KBM-7 (cell line): ENCODE measurements at regions not wholly inside any gene's neighbourhood (a gene's known extent, or its start where the extent isn't known, plus 50 kb on each side); places are given as distances from the start of the nearest gene placed in this dataset.
"Not testable (repeated sequence)": the region's sequence is repeated elsewhere in the genome, so short reads cannot be mapped to it uniquely, and the experiment has no call there.

ENCODE experiments used
- DNase-seq: peaks from one replicate; pipeline ENCODE4 v3.0.0-alpha.2; 2015
- in situ Hi-C: fragments of 300-500 bp; cut with MboI; formaldehyde crosslinking; loops from 2 replicates; pipeline ENCODE4 v1.14.3; 2020; ENCODE audit warnings: low sequenced_read_pairs, low pct_unique_long_range_greater_than_20kb, mixed read lengths

DNA sequence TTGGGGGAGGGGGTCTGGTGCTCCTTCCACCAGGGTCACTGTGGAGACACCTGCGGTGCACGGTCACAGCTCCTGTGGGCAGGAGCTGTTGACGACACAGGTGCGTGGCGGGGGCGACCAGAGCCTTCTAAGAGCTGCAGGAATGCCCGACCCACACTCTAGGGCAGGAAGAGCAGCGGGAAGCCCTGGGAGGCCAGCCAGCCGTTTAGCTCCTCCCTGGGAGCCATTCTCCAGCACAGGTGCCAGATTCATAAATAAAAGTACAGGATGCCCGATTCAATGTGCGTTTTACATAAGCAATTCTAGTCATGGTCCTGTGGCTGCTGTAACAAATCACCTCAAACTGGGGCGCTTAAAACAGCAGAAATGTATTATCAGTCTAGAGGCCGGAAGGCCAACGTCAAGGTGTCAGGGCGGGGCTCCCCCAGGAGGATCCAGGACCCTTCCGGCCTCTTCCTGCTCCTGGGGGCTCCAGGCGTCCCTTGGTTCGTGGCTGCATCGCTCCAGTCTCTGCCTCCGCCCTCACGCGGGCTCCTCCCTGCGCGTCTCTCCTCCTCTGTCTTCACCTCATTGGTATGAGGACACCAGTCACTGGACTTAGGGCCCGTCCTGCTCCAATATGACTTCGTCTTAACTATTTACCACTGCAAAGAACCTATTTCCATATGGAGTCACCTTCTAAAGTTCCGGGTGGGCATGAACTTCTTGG lies 155.4 kb downstream of the FOXL1 start:
- DNase-seq, result no peak
- in situ Hi-C loops, result no loop called here

DNA sequence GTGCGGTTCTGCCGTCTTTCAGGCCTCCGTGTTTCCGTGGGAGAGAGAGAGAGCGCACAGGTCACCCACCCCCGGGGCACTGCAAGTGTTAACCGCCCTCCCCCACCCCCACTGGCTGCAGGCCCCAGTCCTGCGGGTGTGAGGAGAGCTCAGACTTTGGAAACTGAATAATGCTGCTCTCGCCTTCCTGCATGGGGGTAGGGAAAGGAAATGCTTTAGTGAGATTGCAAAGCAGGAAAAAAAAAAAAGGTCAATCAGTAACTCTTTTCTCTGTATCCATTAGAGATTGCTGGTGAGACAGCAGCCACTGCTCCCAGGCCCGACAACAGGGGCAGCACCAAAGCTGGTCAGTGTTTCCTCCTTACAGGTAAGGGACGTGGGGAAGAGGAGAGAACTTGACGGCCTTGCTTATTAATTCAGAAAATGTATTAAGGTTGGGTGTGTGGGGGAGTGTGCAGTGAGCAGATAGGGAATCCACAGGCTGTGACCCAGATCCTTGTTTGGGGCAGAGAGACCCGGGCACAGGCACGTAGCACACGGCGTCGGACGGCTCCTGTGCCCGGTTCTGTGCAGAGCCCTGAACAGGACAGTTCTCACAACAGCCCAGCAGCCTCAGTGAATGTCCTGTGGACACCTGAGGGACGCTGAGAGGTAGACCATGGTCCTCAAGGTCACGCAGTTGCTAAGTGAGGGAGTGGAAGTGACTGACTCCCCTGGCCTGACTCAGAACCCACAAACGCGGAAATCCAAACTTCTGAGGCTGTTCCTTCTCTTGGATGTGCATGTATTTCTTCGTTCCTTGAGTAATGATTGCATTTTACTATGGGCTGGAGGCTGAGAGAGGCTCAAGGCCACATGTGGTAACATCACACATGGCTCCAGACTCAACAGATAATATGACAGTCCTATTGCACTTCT lies 156.5 kb downstream of the FOXL1 start:
- in situ Hi-C loops, result no loop called here

DNA sequence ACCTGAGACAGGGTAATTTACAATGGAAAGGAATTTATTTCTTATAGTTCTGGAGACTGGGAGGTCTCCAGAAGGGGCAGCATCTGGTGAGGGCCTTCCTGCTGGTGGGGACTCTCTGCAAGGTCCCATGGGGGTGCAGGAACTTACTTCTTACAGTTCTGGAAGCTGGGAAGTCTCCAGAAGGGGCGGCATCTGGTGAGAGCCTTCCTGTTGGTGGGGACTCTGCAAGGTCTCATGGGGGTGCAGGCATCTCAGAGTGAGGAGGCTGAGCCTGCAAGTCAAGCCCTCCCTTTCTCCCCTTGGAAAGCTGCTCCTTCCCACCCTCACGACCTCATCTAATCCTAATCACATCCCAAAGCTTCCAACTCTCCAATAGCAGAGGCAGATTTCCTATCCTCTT lies 157.4 kb downstream of the FOXL1 start:
- in situ Hi-C loops, result no loop called here

More for the DNA sequence above, 156.5 kb downstream of the FOXL1 start:
- DNase-seq, result no peak

DNA sequence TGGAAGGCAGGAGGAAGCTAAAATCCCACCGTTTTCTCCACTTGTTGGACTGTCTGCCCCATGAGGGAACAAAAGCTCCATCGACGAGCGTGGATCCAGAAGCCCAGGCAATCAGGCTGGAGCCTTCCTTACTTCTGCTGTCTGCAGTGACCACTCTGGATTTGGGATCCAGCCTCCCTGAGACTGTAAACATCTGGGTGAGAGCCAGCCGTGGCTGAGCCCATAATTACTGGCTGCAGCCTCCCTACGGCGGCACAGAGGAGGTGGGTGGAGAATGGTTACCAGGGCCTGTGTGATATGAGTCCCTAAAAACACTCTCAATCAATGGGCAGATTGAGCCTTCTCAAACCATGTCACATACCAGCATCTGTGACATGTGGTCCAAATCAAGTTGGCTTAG lies 158.2 kb downstream of the FOXL1 start:
- in situ Hi-C loops, result no loop called here
- DNase-seq, result no peak

More for the DNA sequence above, 157.4 kb downstream of the FOXL1 start:
- no peak for DNase-seq

DNA sequence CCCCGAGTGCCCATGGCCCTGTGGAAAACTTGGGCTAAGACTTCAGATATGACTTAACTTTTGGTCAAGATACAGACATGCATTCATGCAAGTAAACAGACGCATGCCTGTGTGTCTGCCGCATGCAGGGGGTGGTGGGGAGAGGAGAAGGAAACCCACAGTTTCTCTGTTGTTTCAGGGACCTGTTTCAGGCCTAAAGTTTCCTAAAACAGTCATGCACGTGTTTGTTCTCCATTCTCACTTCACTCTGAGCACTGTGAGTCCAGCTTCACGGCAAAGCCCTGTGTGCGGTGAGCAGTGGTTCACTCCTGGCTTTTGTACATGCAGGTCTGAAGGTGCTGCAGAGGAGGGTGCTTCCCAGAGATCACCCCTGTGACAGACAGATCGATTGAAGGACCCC lies 158.7 kb downstream of the FOXL1 start:
- in situ Hi-C loops, result no loop called here
- no peak for DNase-seq

DNA sequence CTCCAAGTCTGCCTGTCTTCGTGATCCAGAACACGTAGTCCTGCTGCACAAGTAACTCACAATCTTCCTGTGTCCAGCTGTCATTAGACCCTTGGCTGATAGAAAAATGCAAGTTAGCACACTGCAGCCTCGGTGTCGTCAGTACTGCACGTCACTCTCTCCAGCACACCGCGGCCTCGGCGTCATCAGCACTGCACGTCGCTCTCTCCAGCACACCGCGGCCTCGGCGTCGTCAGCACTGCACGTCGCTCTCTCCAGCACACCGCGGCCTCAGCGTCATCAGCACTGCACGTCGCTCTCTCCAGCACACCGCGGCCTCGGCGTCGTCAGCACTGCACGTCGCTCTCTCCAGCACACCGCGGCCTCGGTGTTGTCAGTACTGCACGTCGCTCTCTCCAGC lies 160.0 kb downstream of the FOXL1 start:
- in situ Hi-C loops, result not testable (repeated sequence)

DNA sequence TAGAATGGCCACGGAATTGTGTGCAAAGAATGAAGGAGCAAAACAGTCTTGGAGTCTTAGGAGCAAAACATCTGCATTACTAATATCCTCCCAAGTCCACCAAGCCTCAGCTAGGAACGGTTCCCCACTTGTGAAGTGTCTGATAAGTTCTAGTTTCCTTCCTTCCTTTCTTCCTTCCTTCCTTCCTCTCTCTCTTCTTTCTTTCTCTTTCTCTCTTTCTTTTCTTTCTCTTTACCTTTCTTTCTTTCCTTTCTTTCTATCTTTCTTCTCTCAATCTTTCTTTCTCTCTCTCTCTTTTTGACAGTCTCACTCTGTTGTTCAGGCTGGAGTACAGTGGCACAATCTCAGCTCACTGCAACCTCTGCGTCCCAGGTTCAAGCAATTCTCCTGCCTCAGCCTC lies 160.8 kb downstream of the FOXL1 start:
- no peak for DNase-seq
- in situ Hi-C loops, result no loop called here

More for the DNA sequence above, 160.0 kb downstream of the FOXL1 start:
- not testable (repeated sequence) for DNase-seq

DNA sequence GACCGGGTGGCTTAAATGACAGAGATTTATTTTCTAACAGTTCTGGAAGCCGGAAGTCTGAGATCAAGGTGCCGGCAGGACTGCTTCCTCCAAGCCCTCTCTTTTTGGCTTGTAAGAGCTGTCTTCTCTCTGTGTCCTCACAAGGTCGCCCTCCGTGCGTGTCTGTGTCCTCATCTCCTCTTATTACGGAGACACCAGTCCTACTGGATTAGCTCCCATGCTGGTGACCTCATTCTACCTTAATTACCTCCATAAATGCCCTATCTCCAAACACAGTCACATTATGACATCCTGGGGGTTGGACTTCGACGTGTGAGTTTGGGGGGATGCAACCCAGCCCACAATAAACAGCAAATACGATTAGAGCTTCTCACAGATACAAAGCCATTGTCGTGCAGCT lies 161.5 kb downstream of the FOXL1 start:
- in situ Hi-C loops, result no loop called here
- DNase-seq, result no peak

DNA sequence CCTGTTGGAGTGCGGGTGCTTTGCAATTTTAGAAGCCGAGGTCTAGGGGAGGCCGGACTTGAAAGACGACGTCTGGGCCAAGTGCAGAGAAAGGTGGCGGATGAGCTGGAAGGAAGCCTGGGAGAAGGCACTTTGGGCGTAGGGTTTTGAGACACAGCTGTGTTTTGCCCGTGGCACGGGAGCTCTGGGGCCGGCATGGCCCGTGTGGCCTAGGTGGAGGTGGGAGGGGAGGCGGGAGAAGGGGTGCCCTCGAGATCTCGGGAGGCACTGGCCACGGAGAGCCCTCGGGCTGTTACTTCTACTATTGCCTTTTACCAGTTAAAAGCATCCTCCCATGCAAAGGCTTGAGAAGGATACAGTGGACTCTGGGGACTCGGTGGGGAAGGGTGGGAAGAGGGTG lies 161.9 kb downstream of the FOXL1 start:
- in situ Hi-C loops, result no loop called here
- DNase-seq, result no peak

DNA sequence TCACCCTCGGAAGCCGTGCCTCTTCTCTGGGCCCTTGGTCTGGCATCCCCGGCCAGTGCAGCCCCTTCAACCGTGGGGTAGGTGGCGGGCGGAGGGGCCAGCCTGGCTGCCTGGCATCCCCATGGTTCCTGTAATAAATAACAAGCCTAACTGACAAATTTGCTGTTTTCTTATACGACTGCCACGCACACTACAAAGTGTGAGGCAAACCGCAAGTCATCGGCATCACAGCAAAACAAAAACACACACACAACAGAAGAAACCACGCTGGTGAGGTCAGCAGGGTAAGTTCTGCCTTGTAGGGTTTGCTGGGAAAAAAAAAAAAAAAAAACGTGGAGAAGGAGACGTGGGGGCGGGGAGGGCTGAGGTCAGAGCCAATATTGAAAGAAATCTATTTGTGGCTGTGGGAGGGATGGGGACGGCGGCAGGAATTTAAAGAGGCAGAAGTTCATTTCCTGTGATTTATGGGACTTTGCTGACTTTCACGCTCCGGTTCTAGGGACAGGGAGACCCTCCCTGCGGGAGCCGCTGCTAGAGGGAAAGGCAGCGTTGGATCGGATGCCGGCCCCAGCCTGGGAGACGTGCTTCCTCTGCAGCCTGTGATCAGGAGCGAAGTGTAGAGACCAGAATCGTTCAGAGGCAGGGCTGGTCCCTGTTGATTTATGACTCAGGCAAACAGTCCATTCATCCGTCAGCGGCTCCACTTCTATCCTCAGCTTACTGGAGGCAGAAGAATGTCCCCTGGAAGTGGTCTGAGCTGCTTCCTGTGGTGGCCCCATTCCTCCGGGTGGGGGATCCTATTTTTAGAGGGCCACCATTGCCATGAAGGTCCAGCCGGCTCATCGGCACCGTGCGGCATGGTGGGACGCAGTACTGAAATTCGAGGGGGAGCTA lies 162.8 kb downstream of the FOXL1 start:
- in situ Hi-C loops, result no loop called here

DNA sequence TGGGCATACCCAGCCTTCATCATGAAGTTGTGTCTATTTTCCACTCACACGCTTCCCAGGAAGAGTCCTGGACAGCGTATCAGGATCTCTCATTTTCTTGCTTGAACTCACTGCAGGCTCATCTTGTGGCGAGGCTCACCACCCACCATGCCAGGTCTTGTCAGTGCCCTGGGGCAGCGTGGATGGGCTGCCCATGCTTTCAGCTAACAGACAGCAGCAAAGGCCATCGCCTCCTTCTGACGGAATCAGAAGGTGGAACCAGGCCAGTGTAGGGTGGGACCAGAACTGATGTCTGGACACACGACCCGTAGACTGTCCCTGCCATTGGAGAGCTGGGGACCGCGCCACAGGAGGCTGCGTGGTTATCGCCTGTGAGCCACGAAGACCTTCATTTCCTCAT lies 169.4 kb downstream of the FOXL1 start:
- DNase-seq, result no peak
- in situ Hi-C loops, result no loop called here

More for the DNA sequence above, 162.8 kb downstream of the FOXL1 start:
- DNase-seq, result peak; percentile 7

DNA sequence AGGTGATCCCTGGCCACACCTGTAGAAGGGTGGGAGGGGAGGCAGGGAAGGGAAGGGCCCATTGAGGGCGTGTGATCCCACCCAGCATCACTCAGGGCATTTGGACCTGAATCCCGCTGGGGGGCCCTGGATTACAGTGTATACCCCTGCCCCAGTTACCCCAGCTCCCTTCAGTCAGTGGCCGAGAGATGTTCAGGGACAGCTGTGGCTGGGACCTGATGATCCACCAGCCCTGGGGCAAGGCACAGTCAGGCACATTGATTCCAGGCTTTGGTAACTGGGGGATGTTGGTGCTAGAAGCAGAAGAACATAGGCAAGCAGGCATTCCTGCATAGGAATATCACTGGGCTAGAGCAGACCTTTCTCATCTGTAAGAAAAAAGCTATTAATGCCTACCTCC lies 170.3 kb downstream of the FOXL1 start:
- no peak for DNase-seq
- in situ Hi-C loops, result no loop called here

DNA sequence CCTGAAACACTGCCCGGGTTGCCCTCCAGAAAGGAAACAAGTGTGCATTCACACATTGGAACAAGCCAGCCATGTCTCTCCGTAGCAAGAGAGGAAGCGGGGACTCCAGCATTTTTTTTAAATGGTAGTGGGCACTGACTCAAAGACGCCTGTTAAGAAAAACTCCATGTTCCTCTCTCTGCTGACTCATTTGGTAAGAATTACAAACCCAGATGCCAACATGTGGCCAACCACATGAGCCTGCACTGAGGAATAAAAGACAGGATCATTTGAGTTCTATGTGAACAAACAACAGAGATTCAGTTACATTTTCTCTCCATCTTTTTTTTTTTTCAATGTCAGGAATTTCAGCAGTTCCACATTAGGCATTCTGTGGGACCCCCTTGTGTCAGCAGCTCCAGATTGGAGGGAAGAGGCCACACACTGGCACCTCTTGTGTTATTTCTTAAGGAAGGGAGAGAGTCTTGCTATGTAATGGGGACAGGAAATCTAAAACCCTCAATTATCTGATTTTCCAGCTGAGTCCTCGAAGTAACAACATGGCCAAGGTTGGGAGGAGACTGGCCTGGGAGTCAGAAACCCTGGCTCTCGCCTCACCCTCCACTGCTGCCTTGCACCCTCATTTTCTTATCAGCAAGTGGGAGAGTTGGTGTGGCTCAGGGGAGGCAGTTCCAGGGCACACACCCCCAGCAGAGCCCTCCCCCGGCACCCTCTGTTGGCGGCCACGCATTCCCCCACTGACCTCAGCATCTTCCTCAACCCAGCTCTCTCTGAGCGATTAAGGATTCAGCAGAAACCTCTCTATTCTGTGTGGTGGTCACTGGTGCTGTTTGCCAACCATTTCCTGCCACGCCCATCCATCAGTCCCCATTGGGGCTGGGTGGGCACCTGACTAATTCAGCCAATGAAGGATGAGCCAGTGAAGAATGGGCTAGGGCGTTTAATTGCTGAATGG lies 173.0 kb downstream of the FOXL1 start:
- in situ Hi-C loops, result no loop called here
- DNase-seq, result no peak

DNA sequence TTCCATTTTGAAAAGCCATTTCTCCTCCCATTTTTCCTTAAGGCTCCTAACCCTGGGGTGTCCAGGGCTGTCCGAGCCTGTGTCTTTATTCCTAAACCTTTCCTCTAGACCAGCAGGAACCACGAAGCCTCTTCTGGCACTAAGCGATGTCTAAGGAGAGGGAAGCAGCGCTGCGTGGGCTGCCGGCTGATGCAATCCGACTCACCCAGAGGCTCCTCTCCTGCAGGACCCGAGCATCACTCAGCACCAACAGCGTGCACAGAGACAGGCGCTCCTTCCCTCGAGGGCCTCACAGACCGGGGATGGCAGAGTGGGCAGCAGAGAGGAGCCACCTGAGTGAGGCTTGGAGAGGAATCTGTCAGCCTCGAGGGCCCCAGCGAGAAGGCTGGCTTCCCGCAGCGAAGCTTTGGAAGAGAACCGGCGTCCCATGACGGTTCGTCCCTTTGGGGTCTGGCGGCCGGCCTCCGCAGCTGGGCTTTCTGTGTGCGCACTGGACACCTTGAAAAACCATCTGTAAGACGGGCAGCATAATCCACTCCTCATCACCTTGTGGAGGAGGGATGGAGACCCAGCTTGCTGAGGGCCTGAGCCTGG lies 174.3 kb downstream of the FOXL1 start:
- in situ Hi-C loops, result no loop called here
- DNase-seq, result no peak

DNA sequence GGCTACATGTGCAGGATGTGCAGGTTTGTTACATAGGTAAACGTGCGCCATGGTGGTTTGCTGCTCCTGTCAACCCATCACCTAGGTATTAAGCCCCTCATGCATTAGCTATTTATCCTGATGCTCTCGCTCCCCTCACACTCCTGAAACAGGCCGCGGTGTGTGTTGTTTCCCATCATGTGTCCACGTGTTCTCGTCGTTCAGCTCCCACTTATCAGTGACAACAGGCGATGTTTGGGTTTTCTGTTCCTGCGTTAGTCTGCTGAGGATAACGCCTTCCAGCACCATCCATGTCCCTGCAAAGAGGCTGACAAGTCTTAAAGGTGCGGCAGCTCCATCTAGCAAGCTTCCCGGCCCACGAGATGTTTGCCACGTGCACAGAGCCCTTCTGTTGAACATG lies 175.1 kb downstream of the FOXL1 start:
- in situ Hi-C loops, result no loop called here
- no peak for DNase-seq

DNA sequence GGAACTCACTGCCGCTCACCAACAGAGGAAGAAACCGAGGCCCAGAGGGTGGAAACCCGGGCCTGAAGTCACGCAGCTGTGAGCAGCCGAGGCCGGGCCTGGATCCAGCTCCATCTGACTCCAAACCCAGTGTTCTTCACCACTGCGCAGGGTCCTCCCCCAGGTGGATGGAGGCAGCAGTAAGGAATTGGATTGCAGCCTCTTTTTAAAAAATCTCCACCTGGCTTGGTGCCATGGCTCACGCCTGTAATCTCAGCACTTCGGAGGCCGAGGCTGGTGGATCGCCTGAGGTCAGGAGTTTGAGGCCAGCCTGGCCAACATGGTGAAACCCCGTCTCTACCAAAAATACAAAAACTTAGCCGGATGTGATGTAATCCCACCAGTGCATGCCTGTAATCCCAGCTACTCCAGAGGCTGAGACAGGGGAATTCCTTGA lies 177.2 kb downstream of the FOXL1 start:
- DNase-seq, result no peak
- in situ Hi-C loops, result no loop called here

DNA sequence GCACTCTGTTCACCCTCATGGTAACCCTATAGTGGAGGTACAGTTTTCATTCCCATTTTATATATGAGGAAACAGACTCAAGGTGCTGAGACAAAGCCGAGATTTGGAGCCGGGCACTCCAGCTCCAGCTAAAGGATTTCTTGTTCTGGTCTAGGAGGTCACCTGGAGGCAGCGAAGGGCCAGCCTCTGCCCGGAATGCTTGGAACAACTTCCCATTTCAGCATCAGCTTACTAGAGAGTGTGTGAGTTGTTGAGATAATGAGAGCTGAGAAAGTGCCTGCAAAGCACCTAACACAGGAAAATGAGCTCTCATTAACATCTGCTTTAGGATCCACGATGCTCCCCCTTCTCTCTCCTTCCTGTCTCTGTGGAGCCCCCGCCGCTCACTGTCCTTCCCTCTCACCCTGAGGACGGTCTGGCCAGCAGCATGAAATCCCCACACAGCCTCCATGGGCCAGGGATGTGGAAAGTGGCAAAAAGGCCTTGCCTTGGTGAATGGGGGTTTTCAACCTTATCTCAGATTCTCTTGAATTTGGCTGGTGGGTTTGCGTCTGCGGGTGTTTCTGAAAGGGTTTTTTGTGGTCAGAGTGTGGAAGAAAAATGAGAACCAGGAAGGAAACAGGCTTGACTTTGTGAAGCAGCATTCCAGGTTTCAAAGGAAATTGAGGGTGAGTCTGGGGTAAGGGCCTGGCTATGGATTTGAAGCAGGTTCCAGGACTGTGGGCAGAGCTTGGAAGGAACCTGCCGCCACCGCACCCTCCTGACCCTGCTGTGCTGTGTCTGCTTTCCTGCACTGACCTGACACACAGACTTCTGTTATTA lies 178.7 kb downstream of the FOXL1 start:
- in situ Hi-C loops, result no loop called here
- no peak for DNase-seq
